T-helper 2 cell treated with Interferon-gamma antibody and Interleukin-4, amounts not matched to agents 5 μg/mL and 100 μg/mL, for 36 hours (primary cell): ENCODE measurements at regions not wholly inside any gene's neighbourhood (a gene's known extent, or its start where the extent isn't known, plus 50 kb on each side); places are given as distances from the start of the nearest gene placed in this dataset.
"Not testable (repeated sequence)": the region's sequence is repeated elsewhere in the genome, so short reads cannot be mapped to it uniquely, and the experiment has no call there.

Source experiments
- DNase-seq: peaks from one replicate; pipeline ENCODE4 v3.0.0; 2021; ENCODE audit warnings: low spot score
- H3K27ac Mint-ChIP-seq: one replicate; pipeline ENCODE4 v1.8.0; 2021; ENCODE audit warnings: mild to moderate bottlenecking, mixed read lengths
- H3K27me3 Mint-ChIP-seq: one replicate; pipeline ENCODE4 v1.8.0; 2021; ENCODE audit warnings: low read depth, mixed read lengths
- H3K36me3 Mint-ChIP-seq: one replicate; pipeline ENCODE4 v1.8.0; 2021; ENCODE audit warnings: low read depth, mixed read lengths
- H3K4me1 Mint-ChIP-seq: one replicate; pipeline ENCODE4 v1.8.0; 2021; ENCODE audit warnings: low read depth, mixed read lengths
- H3K4me3 Mint-ChIP-seq: one replicate; pipeline ENCODE4 v1.8.0; 2022; ENCODE audit warnings: mild to moderate bottlenecking, moderate library complexity, mixed read lengths
- H3K9me3 Mint-ChIP-seq: one replicate; pipeline ENCODE4 v1.8.0; 2021; ENCODE audit warnings: mixed read lengths

DNA sequence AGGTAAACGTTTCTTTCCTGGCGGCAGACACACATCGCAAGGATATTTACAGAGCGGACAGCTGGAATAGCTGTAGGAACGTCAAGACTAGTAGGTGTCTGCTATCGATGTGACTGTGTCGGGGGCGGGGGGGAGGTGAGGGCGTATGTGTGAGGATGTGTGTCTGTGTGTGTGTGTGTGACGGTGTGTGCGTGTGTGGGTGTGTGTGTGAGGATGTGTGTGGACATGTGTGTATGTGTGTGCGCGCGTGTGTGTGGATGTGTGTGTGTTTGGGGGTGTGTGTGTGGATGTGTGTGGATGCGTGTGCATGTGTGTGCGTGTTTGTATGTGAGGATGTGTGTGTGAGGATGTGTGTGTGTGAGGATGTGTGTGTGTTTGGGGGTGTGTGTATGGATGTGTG is 55.4 kb downstream of the PNMA6F start:
- not testable (repeated sequence) for H3K4me3 Mint-ChIP-seq, H3K27me3 Mint-ChIP-seq, DNase-seq, H3K9me3 Mint-ChIP-seq, H3K4me1 Mint-ChIP-seq, H3K36me3 Mint-ChIP-seq
- peak overlapping the region; percentile 65 for H3K27ac Mint-ChIP-seq

- H3K36me3 Mint-ChIP-seq, H3K27me3 Mint-ChIP-seq, H3K9me3 Mint-ChIP-seq, DNase-seq, H3K4me3 Mint-ChIP-seq, H3K4me1 Mint-ChIP-seq, H3K27ac Mint-ChIP-seq: not testable (repeated sequence)
Measured at GRCh38 chrX:153260468-153260867, 61.1 kb downstream of the PNMA6F start.

DNA sequence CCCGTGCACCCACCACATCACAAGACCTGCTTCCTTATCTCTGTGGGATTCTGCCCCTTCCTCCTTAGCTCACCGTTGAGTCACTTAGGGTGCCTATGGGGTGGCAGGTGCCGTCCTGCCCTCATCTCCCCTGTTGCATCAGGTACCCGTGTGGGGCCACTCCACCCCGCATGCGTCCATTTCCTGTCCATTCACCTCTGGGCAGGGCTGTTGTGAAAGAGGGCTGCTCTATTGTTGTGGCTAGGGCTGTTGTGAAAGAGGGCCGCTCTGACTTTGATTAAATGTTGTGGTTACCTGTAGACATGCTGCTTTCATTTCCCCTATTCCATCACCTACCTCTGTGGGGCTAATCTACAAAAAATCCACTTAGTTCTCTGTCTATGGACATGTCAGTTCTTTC is 68.3 kb downstream of the PNMA6F start:
- not testable (repeated sequence) for H3K36me3 Mint-ChIP-seq, H3K4me3 Mint-ChIP-seq, H3K9me3 Mint-ChIP-seq, H3K27me3 Mint-ChIP-seq, H3K4me1 Mint-ChIP-seq, DNase-seq, H3K27ac Mint-ChIP-seq

GRCh38 chrX:153252378-153253129 is 69.0 kb downstream of the PNMA6F start:
- H3K4me3 Mint-ChIP-seq, H3K36me3 Mint-ChIP-seq, H3K27ac Mint-ChIP-seq, H3K4me1 Mint-ChIP-seq, DNase-seq, H3K9me3 Mint-ChIP-seq, H3K27me3 Mint-ChIP-seq: not testable (repeated sequence)

- H3K4me1 Mint-ChIP-seq, H3K27ac Mint-ChIP-seq, DNase-seq, H3K9me3 Mint-ChIP-seq, H3K27me3 Mint-ChIP-seq, H3K4me3 Mint-ChIP-seq, H3K36me3 Mint-ChIP-seq: not testable (repeated sequence)
Measured at GRCh38 chrX:153251952-153252351, 69.6 kb downstream of the PNMA6F start.

GRCh38 chrX:153250762-153251161 is 70.8 kb downstream of the PNMA6F start:
- H3K27ac Mint-ChIP-seq, H3K4me3 Mint-ChIP-seq, H3K9me3 Mint-ChIP-seq, H3K4me1 Mint-ChIP-seq, DNase-seq, H3K27me3 Mint-ChIP-seq, H3K36me3 Mint-ChIP-seq: not testable (repeated sequence)

- no peak for DNase-seq
- Mint-ChIP-seq H3K36me3 (no peaks in the 10 kb centered on the region), H3K27ac (no peak overlapping the region), H3K4me1 (no peaks in the 10 kb centered on the region), H3K4me3 (no peak overlapping the region), H3K9me3 (no peaks in the 10 kb centered on the region), H3K27me3 (peaks cover 23% of the 10 kb centered on the region)
Measured at GRCh38 chrX:153245288-153245731, 66.2 kb downstream of the MAGEA1 start.

DNA sequence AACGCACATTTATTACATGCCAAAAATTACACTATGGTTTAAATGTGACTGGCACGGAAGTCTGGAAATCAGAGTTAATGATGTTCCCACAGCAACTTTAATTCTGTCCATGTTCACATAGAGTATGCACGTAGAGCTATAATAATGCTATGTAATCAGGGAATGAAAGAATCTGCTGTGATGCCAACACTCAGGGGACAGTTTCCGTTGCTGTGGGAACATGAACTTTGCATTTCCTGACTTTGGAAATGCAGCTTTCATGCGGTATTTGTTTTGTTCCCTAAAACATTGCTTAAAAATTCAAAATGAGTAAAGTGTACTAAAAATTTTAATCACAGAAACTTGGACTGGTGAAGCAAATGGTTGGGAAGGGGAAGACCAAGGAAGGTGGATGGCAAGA is 65.7 kb downstream of the MAGEA1 start:
- H3K4me3 Mint-ChIP-seq = no peak overlapping the region
- no peak for DNase-seq
- H3K27me3 Mint-ChIP-seq = peaks cover 23% of the 10 kb centered on the region
- no peaks in the 10 kb centered on the region for H3K9me3 Mint-ChIP-seq
- H3K27ac Mint-ChIP-seq = no peak overlapping the region
- no peaks in the 10 kb centered on the region for H3K4me1 Mint-ChIP-seq
- H3K36me3 Mint-ChIP-seq = no peaks in the 10 kb centered on the region

GRCh38 chrX:153238361-153238760 is 59.3 kb downstream of the MAGEA1 start:
- H3K36me3 Mint-ChIP-seq = no peaks in the 10 kb centered on the region
- DNase-seq = no peak
- peaks cover 19% of the 10 kb centered on the region for H3K27me3 Mint-ChIP-seq
- no peak overlapping the region for H3K27ac Mint-ChIP-seq
- H3K4me3 Mint-ChIP-seq = no peak overlapping the region
- H3K9me3 Mint-ChIP-seq = no peaks in the 10 kb centered on the region
- peaks cover 1% of the 10 kb centered on the region for H3K4me1 Mint-ChIP-seq
